BLaER1 treated with 17β-estradiol and CSF1 and Interleukin-3, amounts not matched to agents 10 nM and 100 nM (cell line): ENCODE measurements at regions not wholly inside any gene's neighbourhood (a gene's known extent, or its start where the extent isn't known, plus 50 kb on each side); places are given as distances from the start of the nearest gene placed in this dataset.

ENCODE experiments used
- H3K27ac ChIP-seq, 11 experiments: shearing (Covaris generic); formaldehyde crosslinking; 2 replicates each; pipeline ENCODE4 v1.8.1; 2022
- H3K27me3 ChIP-seq, 11 experiments: shearing (Covaris generic); formaldehyde crosslinking; 2 replicates each; pipeline ENCODE4 v1.8.1; 2022
- H3K36me3 ChIP-seq, 11 experiments: shearing (Covaris generic); formaldehyde crosslinking; 2 replicates each; pipeline ENCODE4 v1.8.1; 2022
- H3K4me1 ChIP-seq, 10 experiments: shearing (Covaris generic); formaldehyde crosslinking; 2 replicates each; pipeline ENCODE4 v1.8.1; 2022
- H3K4me2 ChIP-seq, 11 experiments: shearing (Covaris generic); formaldehyde crosslinking; 2 replicates each; pipeline ENCODE4 v1.8.1; 2022
- H3K4me3 ChIP-seq, 10 experiments: shearing (Covaris generic); formaldehyde crosslinking; 2 replicates each; pipeline ENCODE4 v1.8.1; 2022
- H3K9ac ChIP-seq, 11 experiments: shearing (Covaris generic); formaldehyde crosslinking; 2 replicates each; pipeline ENCODE4 v1.8.1; 2022
- H3K9me3 ChIP-seq, 11 experiments: shearing (Covaris generic); formaldehyde crosslinking; replicated peaks in 1 of 11; 2 replicates each; pipeline ENCODE4 v1.8.1; 2022
- H4K20me1 ChIP-seq, 11 experiments: shearing (Covaris generic); formaldehyde crosslinking; 2 replicates each; pipeline ENCODE4 v1.8.1; 2022
- Cebpa-rat ChIP-seq, 11 experiments: shearing (Covaris generic); IDR thresholded peaks; 2 replicates each; pipeline ENCODE4 v1.8.1; 2022

- no peaks in the 10 kb centered on the region for H3K4me1 ChIP-seq
- no peak overlapping the region for H3K27ac ChIP-seq
- no peaks in the 10 kb centered on the region for H3K27me3 ChIP-seq
- no peak overlapping the region for H3K9ac ChIP-seq
- H3K4me3 ChIP-seq = no peak overlapping the region
- no peaks in the 10 kb centered on the region for H4K20me1 ChIP-seq
- H3K9me3 ChIP-seq = 0 out of 22 replicates have a peak, but pooled peaks cover 0 to 1% (median 0%) of the 10 kb centered on the region in 11 experiments
- no peak for TF ChIP-seq Cebpa-rat (IDR thresholded peaks at IDR 0.05)
- no peaks in the 10 kb centered on the region for H3K36me3 ChIP-seq
- H3K4me2 ChIP-seq = no peak overlapping the region
Measured at GRCh38 chr1:87188640-87189039, 140.0 kb upstream of the LMO4 start.

- TF ChIP-seq Cebpa-rat (IDR thresholded peaks at IDR 0.05) = no peak
- Histone ChIP-seq H3K36me3 (no peaks in the 10 kb centered on the region), H3K9ac (no peak overlapping the region), H3K4me2 (no peak overlapping the region), H3K9me3 (peaks cover 8 to 15% (median 12%) of the 10 kb centered on the region in 11 experiments; a peak in 19 of 22 replicates), H3K4me1 (no peaks in the 10 kb centered on the region), H3K27me3 (no peaks in the 10 kb centered on the region), H3K4me3 (no peak overlapping the region), H4K20me1 (no peaks in the 10 kb centered on the region), H3K27ac (no peak overlapping the region)
Measured at GRCh38 chr1:87190402-87190801, 138.3 kb upstream of the LMO4 start.

- Histone ChIP-seq H3K9ac (no peak overlapping the region), H3K36me3 (no peaks in the 10 kb centered on the region), H4K20me1 (no peaks in the 10 kb centered on the region), H3K4me1 (no peaks in the 10 kb centered on the region), H3K4me2 (no peak overlapping the region), H3K9me3 (peaks cover 8 to 22% (median 18%) of the 10 kb centered on the region in 11 experiments; a peak in 19 of 22 replicates), H3K27ac (no peak overlapping the region), H3K4me3 (no peak overlapping the region), H3K27me3 (no peaks in the 10 kb centered on the region)
- TF ChIP-seq Cebpa-rat (IDR thresholded peaks at IDR 0.05) = no peak
Measured at GRCh38 chr1:87191646-87192045, 137.0 kb upstream of the LMO4 start.

GRCh38 chr1:87194271-87194774 lies 134.4 kb upstream of the LMO4 start:
- Histone ChIP-seq H3K27me3 (no peaks in the 10 kb centered on the region), H4K20me1 (no peaks in the 10 kb centered on the region), H3K9me3 (peaks cover 8 to 22% (median 18%) of the 10 kb centered on the region in 11 experiments; a peak in 19 of 22 replicates), H3K4me3 (no peak overlapping the region), H3K36me3 (no peaks in the 10 kb centered on the region), H3K4me1 (0 out of 20 replicates have a peak, but pooled peaks cover 0 to under 1% (median 0%) of the 10 kb centered on the region in 10 experiments), H3K9ac (no peak overlapping the region), H3K4me2 (no peak overlapping the region), H3K27ac (no peak overlapping the region)
- TF ChIP-seq Cebpa-rat (IDR thresholded peaks at IDR 0.05) = no peak

GRCh38 chr1:87194856-87195255 lies 133.8 kb upstream of the LMO4 start:
- H3K9me3 ChIP-seq = peaks cover 8 to 22% (median 18%) of the 10 kb centered on the region in 11 experiments; a peak in 19 of 22 replicates
- H3K27ac ChIP-seq = no peak overlapping the region
- H3K27me3 ChIP-seq = no peaks in the 10 kb centered on the region
- H4K20me1 ChIP-seq = no peaks in the 10 kb centered on the region
- no peak overlapping the region for H3K4me2 ChIP-seq
- no peak overlapping the region for H3K9ac ChIP-seq
- no peak for TF ChIP-seq Cebpa-rat (IDR thresholded peaks at IDR 0.05)
- H3K4me1 ChIP-seq = peaks cover 0 to 5% (median under 1%) of the 10 kb centered on the region in 10 experiments; a peak in 4 of 20 replicates
- no peak overlapping the region for H3K4me3 ChIP-seq
- no peaks in the 10 kb centered on the region for H3K36me3 ChIP-seq

- Histone ChIP-seq H3K27ac (no peak overlapping the region), H4K20me1 (no peaks in the 10 kb centered on the region), H3K4me2 (no peak overlapping the region), H3K9me3 (peaks cover 8 to 22% (median 18%) of the 10 kb centered on the region in 11 experiments; a peak in 19 of 22 replicates), H3K4me3 (no peak overlapping the region), H3K36me3 (no peaks in the 10 kb centered on the region), H3K27me3 (no peaks in the 10 kb centered on the region), H3K9ac (no peak overlapping the region), H3K4me1 (peaks cover 0 to 20% (median 14%) of the 10 kb centered on the region in 10 experiments; a peak in 16 of 20 replicates)
- no peak for TF ChIP-seq Cebpa-rat (IDR thresholded peaks at IDR 0.05)
Measured at GRCh38 chr1:87196110-87196827, 132.4 kb upstream of the LMO4 start.

GRCh38 chr1:87197156-87197555 lies 131.5 kb upstream of the LMO4 start:
- H3K9ac ChIP-seq = no peak overlapping the region
- no peaks in the 10 kb centered on the region for H3K36me3 ChIP-seq
- no peaks in the 10 kb centered on the region for H4K20me1 ChIP-seq
- H3K27ac ChIP-seq = no peak overlapping the region
- TF ChIP-seq Cebpa-rat (IDR thresholded peaks at IDR 0.05) = no peak
- no peak overlapping the region for H3K4me2 ChIP-seq
- peaks cover 4 to 28% (median 23%) of the 10 kb centered on the region in 10 experiments for H3K4me1 ChIP-seq
- H3K27me3 ChIP-seq = no peaks in the 10 kb centered on the region
- no peak overlapping the region for H3K4me3 ChIP-seq
- H3K9me3 ChIP-seq = peaks cover 8 to 22% (median 18%) of the 10 kb centered on the region in 11 experiments; a peak in 19 of 22 replicates

GRCh38 chr1:87197641-87198040 lies 131.0 kb upstream of the LMO4 start:
- Histone ChIP-seq H3K4me1 (peaks cover 8 to 33% (median 28%) of the 10 kb centered on the region in 10 experiments), H3K4me2 (no peak overlapping the region), H3K36me3 (no peaks in the 10 kb centered on the region), H4K20me1 (no peaks in the 10 kb centered on the region), H3K27me3 (no peaks in the 10 kb centered on the region), H3K9me3 (peaks cover 8 to 22% (median 18%) of the 10 kb centered on the region in 11 experiments; a peak in 19 of 22 replicates), H3K4me3 (no peak overlapping the region), H3K9ac (no peak overlapping the region), H3K27ac (no peak overlapping the region)
- TF ChIP-seq Cebpa-rat (IDR thresholded peaks at IDR 0.05) = no peak

- no peaks in the 10 kb centered on the region for H4K20me1 ChIP-seq
- no peak overlapping the region for H3K4me3 ChIP-seq
- H3K36me3 ChIP-seq = no peaks in the 10 kb centered on the region
- peaks cover 0 to under 1% (median 0%) of the 10 kb centered on the region in 11 experiments; a peak in 4 of 22 replicates for H3K9me3 ChIP-seq
- H3K27me3 ChIP-seq = 0 out of 22 replicates have a peak, but pooled peaks cover 0 to 4% (median 0%) of the 10 kb centered on the region in 11 experiments
- H3K9ac ChIP-seq = no peak overlapping the region
- H3K4me2 ChIP-seq = peak overlapping the region in 10 of 11 experiments; percentile 7 to 89 (median 76); a peak in 18 of 22 replicates
- no peak for TF ChIP-seq Cebpa-rat (IDR thresholded peaks at IDR 0.05)
- H3K27ac ChIP-seq = no peak overlapping the region
- H3K4me1 ChIP-seq = peaks cover 36 to 67% (median 59%) of the 10 kb centered on the region in 10 experiments
Measured at GRCh38 chr1:87200875-87201638, 127.6 kb upstream of the LMO4 start.
